GM21723 (cell line): ENCODE measurements at regions not wholly inside any gene's neighbourhood (a gene's known extent, or its start where the extent isn't known, plus 50 kb on each side); places are given as distances from the start of the nearest gene placed in this dataset.

ENCODE experiments used
- ATAC-seq: cut with Tn5 transposase; IDR thresholded peaks from one replicate; pipeline ENCODE4 v1.9.1; 2021; ENCODE audit warnings: mild to moderate bottlenecking, moderate library complexity; ENCODE audit not compliant: unreplicated experiment

GRCh38 chr3:17964108-17964507 is 221.7 kb upstream of the TBC1D5 start:
- ATAC-seq: no peak

GRCh38 chr3:17955411-17955810 is 213.0 kb upstream of the TBC1D5 start:
- no peak for ATAC-seq

GRCh38 chr3:17954801-17955200 is 212.4 kb upstream of the TBC1D5 start:
- ATAC-seq: no peak

- no peak for ATAC-seq
Measured at GRCh38 chr3:17951241-17951640, 208.8 kb upstream of the TBC1D5 start.

GRCh38 chr3:17949101-17949500 is 206.7 kb upstream of the TBC1D5 start:
- no peak for ATAC-seq

GRCh38 chr3:17947833-17948232 is 205.4 kb upstream of the TBC1D5 start:
- ATAC-seq: no peak

- ATAC-seq: no peak
Measured at GRCh38 chr3:17946619-17947018, 204.2 kb upstream of the TBC1D5 start.

- ATAC-seq: no peak
Measured at GRCh38 chr3:17945799-17946399, 203.5 kb upstream of the TBC1D5 start.

- no peak for ATAC-seq
Measured at GRCh38 chr3:17945018-17945798, 202.8 kb upstream of the TBC1D5 start.

- ATAC-seq: no peak
Measured at GRCh38 chr3:17942856-17943255, 200.4 kb upstream of the TBC1D5 start.

- no peak for ATAC-seq
Measured at GRCh38 chr3:17941766-17942165, 199.3 kb upstream of the TBC1D5 start.

GRCh38 chr3:17941152-17941551 is 198.7 kb upstream of the TBC1D5 start:
- no peak for ATAC-seq

- no peak for ATAC-seq
Measured at GRCh38 chr3:17939157-17939556, 196.7 kb upstream of the TBC1D5 start.

- ATAC-seq: no peak
Measured at GRCh38 chr3:17938313-17938712, 195.9 kb upstream of the TBC1D5 start.

GRCh38 chr3:17936736-17937480 is 194.5 kb upstream of the TBC1D5 start:
- ATAC-seq: no peak

- no peak for ATAC-seq
Measured at GRCh38 chr3:17935222-17935621, 192.8 kb upstream of the TBC1D5 start.

- no peak for ATAC-seq
Measured at GRCh38 chr3:17932136-17932771, 189.8 kb upstream of the TBC1D5 start.

GRCh38 chr3:17931131-17931530 is 188.7 kb upstream of the TBC1D5 start:
- ATAC-seq: no peak

GRCh38 chr3:17928502-17929145 is 186.2 kb upstream of the TBC1D5 start:
- no peak for ATAC-seq

GRCh38 chr3:17927036-17927435 is 184.6 kb upstream of the TBC1D5 start:
- no peak for ATAC-seq

- no peak for ATAC-seq
Measured at GRCh38 chr3:17915341-17915740, 172.9 kb upstream of the TBC1D5 start.
